Right cardiac atrium (tissue), 5 donors: ENCODE measurements at regions not wholly inside any gene's neighbourhood (a gene's known extent, or its start where the extent isn't known, plus 50 kb on each side); places are given as distances from the start of the nearest gene placed in this dataset.

Experiments
- ATAC-seq, 2 donors: fragments of 200-7000 bp; cut with Tn5 transposase; one replicate each; pipeline versions ENCODE4 v1.8.0 to v1.9.1; 2020; ENCODE audit warnings: moderate library complexity in 2 of 2, mild to moderate bottlenecking in 1 of 2
- DNase-seq, 3 donors: peaks; one replicate each; pipeline ENCODE4 v3.0.0-alpha.2; 2020
- H3K27ac ChIP-seq: one replicate; pipeline ENCODE4 v1.5.1; 2013; ENCODE audit warnings: mild to moderate bottlenecking, low read length, control low read depth, moderate library complexity
- H3K27me3 ChIP-seq: one replicate; pipeline ENCODE4 v1.6.1; 2013; ENCODE audit not compliant: control insufficient read depth, insufficient read depth
- H3K4me1 ChIP-seq: one replicate; pipeline ENCODE4 v1.6.1; 2013; ENCODE audit warnings: low read length; ENCODE audit not compliant: control insufficient read depth, insufficient read depth
- H3K4me3 ChIP-seq: one replicate; pipeline ENCODE4 v1.5.1; 2013; ENCODE audit warnings: low read length, control low read depth
- H3K9me3 ChIP-seq: one replicate; pipeline ENCODE4 v1.6.1; 2013; ENCODE audit warnings: low read length; ENCODE audit not compliant: control insufficient read depth
- WGBS: extraction: QIAGEN DNeasy Blood & Tissue Kit; methylation state at CpG from one replicate; pipeline ENCODE4 v1.1.7; 2013; 5-methylcytosine and 5-hydroxymethylcytosine counted together
- intact Hi-C, 4 donors: fragments of 100-400 bp; cut with DNase I; formaldehyde crosslinking; loops; one replicate each; pipeline versions ENCODE4 v1.11.0 to v1.14.0; 2022 to 2023
- donor health status: healthy with polysubstance abuse.
- donor health status: DM: no; HTN: yes; CAD: no.
- donor health status: DM: no; HTN: no; CAD: no.
- donor health status: DM: no; HTN: yes; CAD: no; lungs with severe emphysema.
- donor health status: DM: yes; HTN: yes; CAD: no.

- ATAC-seq (no peak), DNase-seq (no peak)
- intact Hi-C loops = no loop called here
- H3K27ac ChIP-seq = no peak overlapping the region
- 52% methylated on average over 2 of the region's 2 CpGs for WGBS
- H3K4me3 ChIP-seq = no peak overlapping the region
- H3K9me3 ChIP-seq = peaks cover 5% of the 10 kb centered on the region
- no peaks in the 10 kb centered on the region for H3K4me1 ChIP-seq
- H3K27me3 ChIP-seq = no peaks in the 10 kb centered on the region
These were observed 382.1 kb upstream of the CDH18 start for GRCh38 chr5:20370061-20370460.

- 57% methylated on average over 3 of the region's 3 CpGs for WGBS
- no peaks in the 10 kb centered on the region for H3K4me1 ChIP-seq
- ATAC-seq = no peak
- H3K27ac ChIP-seq = no peak overlapping the region
- intact Hi-C loops = no loop called here
- peaks cover 5% of the 10 kb centered on the region for H3K9me3 ChIP-seq
- DNase-seq = no peak
- no peaks in the 10 kb centered on the region for H3K27me3 ChIP-seq
- no peak overlapping the region for H3K4me3 ChIP-seq
These were observed 381.5 kb upstream of the CDH18 start for GRCh38 chr5:20369518-20369885.

GRCh38 chr5:20368571-20369517, 380.8 kb upstream of the CDH18 start:
- intact Hi-C loops = no loop called here
- Histone ChIP-seq H3K4me3 (no peak overlapping the region), H3K27me3 (no peaks in the 10 kb centered on the region), H3K27ac (no peak overlapping the region), H3K4me1 (no peaks in the 10 kb centered on the region), H3K9me3 (peaks cover 5% of the 10 kb centered on the region)
- 72% methylated on average over 3 of the region's 3 CpGs for WGBS
- DNase-seq (no peak), ATAC-seq (no peak)

GRCh38 chr5:20367178-20367577, 379.2 kb upstream of the CDH18 start:
- Histone ChIP-seq H3K27me3 (no peaks in the 10 kb centered on the region), H3K27ac (no peak overlapping the region), H3K9me3 (peaks cover 5% of the 10 kb centered on the region), H3K4me1 (no peaks in the 10 kb centered on the region), H3K4me3 (no peak overlapping the region)
- DNase-seq (no peak), ATAC-seq (no peak)
- 78% methylated on average over 5 of the region's 5 CpGs for WGBS
- intact Hi-C loops = no loop called here

DNA sequence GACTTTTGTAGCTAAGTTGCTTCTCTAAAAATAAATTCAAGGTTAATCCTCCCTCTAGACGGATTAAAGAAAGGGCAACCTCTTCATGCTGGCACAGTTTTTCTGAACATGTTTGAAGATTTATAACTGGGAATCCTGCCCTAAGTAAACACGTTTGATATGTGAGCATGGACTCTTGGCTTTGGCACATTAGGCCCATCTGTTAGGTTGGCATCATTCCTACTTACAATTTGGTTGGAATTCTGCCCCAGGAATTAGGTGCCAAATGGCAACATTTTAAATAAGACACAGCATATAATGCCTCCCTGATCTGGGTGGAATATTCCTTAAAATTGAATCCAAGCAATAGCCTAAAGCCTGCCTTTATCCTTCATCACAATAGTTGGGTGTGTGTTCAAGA, 372.3 kb upstream of the CDH18 start:
- WGBS = 25% methylated on average over 2 of the region's 2 CpGs
- DNase-seq (no peak), ATAC-seq (no peak)
- Histone ChIP-seq H3K27ac (no peak overlapping the region), H3K9me3 (peaks cover 2% of the 10 kb centered on the region), H3K4me3 (no peak overlapping the region), H3K4me1 (no peaks in the 10 kb centered on the region), H3K27me3 (no peaks in the 10 kb centered on the region)
- intact Hi-C loops = no loop called here

DNA sequence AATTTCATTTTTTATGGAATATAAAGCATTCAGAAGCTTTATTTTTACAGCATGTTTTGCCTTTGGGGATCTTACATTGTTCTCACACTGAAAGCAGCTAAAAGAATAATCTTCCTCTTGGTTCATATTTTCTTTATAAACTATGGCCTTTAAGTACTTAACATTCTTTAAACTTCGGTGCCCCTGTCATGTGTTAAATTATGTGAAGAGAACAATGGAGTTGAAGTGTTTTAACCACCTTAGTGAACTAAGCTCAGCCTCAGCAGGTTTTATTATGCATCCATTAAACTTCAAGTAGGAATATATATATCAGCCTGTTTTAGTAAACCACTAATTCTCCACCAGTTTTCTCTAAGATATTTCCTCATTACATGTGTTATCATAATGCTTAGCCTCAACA, 371.4 kb upstream of the CDH18 start:
- Histone ChIP-seq H3K4me3 (no peak overlapping the region), H3K4me1 (no peaks in the 10 kb centered on the region), H3K27ac (no peak overlapping the region), H3K27me3 (no peaks in the 10 kb centered on the region), H3K9me3 (no peaks in the 10 kb centered on the region)
- no peak for ATAC-seq
- no peak for DNase-seq
- WGBS = 42% methylated on average over 1 of the region's 1 CpG
- intact Hi-C loops = no loop called here

- intact Hi-C loops = no loop called here
- DNase-seq = no peak
- H3K9me3 ChIP-seq = no peaks in the 10 kb centered on the region
- H3K27me3 ChIP-seq = no peaks in the 10 kb centered on the region
- H3K4me3 ChIP-seq = no peak overlapping the region
- no peak for ATAC-seq
- 87% methylated on average over 3 of the region's 3 CpGs for whole genome bisulfite sequencing
- no peak overlapping the region for H3K27ac ChIP-seq
- H3K4me1 ChIP-seq = no peaks in the 10 kb centered on the region
These were observed 365.5 kb upstream of the CDH18 start for GRCh38 chr5:20353499-20353898.

DNA sequence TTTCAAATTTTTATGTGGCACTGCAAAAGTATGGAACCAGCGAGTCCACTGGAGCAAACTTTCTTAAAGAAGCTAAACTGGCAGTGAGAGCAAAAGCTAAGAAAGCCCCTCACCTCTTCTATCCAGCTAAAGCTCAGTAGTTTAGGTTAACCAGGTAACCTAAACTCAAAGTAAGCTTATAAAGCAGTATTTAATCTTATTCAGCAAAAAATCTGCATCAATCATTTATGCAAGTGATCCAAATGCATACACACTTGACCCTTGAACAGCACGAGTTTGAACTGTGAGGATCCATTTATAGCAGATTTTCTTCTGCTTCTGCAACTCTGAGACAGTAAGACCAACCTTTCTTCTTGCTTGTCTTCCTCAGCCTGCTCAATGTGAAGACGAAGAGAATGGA, 363.8 kb upstream of the CDH18 start:
- H3K27ac ChIP-seq = no peak overlapping the region
- no peaks in the 10 kb centered on the region for H3K4me1 ChIP-seq
- no peak for DNase-seq
- H3K9me3 ChIP-seq = peaks cover 3% of the 10 kb centered on the region
- no peak for ATAC-seq
- intact Hi-C loops = no loop called here
- WGBS = 78% methylated on average over 3 of the region's 3 CpGs
- no peak overlapping the region for H3K4me3 ChIP-seq
- no peaks in the 10 kb centered on the region for H3K27me3 ChIP-seq

DNA sequence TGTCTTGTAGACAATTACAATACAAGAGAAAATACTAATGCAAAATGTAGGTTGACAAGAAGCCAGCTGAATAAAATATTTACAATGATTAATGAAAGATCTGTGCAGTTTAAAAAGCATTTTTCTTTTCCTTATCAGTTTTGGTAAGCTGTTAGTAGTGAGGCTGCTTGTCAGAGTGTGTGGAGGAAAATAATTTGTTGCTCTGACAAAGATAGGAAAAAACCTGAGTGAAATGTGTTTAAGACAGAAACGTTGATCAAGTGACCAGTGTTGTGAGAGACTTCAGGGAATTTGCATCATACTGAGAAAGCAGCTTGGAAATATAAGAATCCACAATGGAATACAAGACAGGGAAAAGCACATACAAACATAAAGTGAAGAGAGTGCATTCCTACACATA, 360.3 kb upstream of the CDH18 start:
- Histone ChIP-seq H3K27me3 (no peaks in the 10 kb centered on the region), H3K4me3 (no peak overlapping the region), H3K27ac (no peak overlapping the region), H3K9me3 (peaks cover 3% of the 10 kb centered on the region), H3K4me1 (no peaks in the 10 kb centered on the region)
- ATAC-seq = no peak
- no peak for DNase-seq
- 39% methylated on average over 1 of the region's 1 CpG for WGBS
- intact Hi-C loops = no loop called here

- WGBS = 82% methylated on average over 2 of the region's 2 CpGs
- intact Hi-C loops = no loop called here
These were observed 359.3 kb upstream of the CDH18 start for GRCh38 chr5:20347334-20347733.

GRCh38 chr5:20340126-20340525, 352.1 kb upstream of the CDH18 start:
- 56% methylated on average over 3 of the region's 3 CpGs for WGBS
- ATAC-seq = no peak

More at GRCh38 chr5:20347334-20347733, 359.3 kb upstream of the CDH18 start:
- Histone ChIP-seq H3K4me1 (no peaks in the 10 kb centered on the region), H3K27me3 (no peaks in the 10 kb centered on the region), H3K4me3 (no peak overlapping the region), H3K9me3 (peaks cover 3% of the 10 kb centered on the region), H3K27ac (no peak overlapping the region)
- DNase-seq = no peak
- ATAC-seq = no peak

More at GRCh38 chr5:20340126-20340525, 352.1 kb upstream of the CDH18 start:
- intact Hi-C loops = no loop called here
- Histone ChIP-seq H3K9me3 (peaks cover 3% of the 10 kb centered on the region), H3K4me3 (no peak overlapping the region), H3K27ac (no peak overlapping the region), H3K4me1 (no peaks in the 10 kb centered on the region), H3K27me3 (no peaks in the 10 kb centered on the region)
- no peak for DNase-seq
